ENCODE measurements at regions not wholly inside any gene's neighbourhood (a gene's known extent, or its start where the extent isn't known, plus 50 kb on each side); places are given as distances from the start of the nearest gene placed in this dataset.
"Not testable (repeated sequence)": the region's sequence is repeated elsewhere in the genome, so short reads cannot be mapped to it uniquely, and the experiment has no call there.

DNA sequence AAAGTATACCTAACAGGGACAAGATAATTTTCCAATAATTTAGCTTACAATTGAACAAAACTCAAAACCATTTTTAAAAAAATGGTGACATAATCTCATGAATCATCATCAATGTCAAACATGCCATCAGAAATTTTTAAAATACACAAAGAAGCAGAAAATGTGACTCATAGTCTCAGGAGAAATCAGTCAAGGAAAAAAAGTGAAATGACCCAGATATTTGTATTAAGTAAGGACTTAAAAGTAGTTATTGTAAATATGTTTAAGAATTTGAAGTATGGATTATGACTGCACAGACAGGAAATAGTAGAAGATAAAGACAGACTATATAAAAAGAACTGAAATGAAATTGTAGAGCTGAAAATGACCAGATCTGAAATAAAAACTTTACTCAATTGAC is 473.9 kb upstream of the SYT4 start:
- FAIRE-seq = no peak

DNA sequence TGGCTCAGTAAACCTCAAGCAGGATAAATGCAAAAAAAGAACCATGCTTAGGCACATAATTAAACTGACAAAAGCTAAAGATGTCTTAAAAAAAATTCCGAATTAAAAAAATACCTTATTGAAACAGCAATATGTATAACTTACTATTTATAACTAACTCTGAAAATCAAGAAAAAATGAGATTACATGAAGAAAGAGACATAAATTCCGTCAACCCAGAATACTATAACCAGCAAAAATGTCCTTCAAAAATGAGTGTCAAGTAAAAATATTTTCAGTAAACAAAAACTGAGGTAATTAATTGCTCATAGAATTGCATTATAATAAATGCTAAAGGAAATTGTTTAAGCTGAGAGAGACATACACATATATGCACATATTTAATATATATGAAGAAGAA is 474.5 kb upstream of the SYT4 start:
- FAIRE-seq = no peak

DNA sequence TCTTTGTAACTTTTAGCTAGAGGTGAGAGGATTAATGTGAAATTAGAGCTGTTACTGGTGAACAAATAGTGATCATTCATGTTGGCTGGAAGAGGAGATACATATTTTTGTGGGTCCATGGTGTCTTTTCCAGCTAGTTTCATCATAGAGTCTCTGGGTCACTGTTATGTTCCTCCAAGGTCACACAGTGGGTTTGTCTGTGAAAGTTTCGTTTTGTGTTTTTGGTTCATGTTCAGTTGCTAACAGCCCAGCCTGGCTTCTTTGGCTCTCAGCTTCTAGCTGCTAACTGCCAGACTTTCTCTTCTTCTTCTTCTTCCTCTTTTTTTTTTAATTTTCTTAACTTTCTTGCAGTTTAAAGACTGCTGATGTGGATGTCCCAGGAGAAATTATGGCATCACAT is 480.0 kb upstream of the SYT4 start:
- no peak for FAIRE-seq

DNA sequence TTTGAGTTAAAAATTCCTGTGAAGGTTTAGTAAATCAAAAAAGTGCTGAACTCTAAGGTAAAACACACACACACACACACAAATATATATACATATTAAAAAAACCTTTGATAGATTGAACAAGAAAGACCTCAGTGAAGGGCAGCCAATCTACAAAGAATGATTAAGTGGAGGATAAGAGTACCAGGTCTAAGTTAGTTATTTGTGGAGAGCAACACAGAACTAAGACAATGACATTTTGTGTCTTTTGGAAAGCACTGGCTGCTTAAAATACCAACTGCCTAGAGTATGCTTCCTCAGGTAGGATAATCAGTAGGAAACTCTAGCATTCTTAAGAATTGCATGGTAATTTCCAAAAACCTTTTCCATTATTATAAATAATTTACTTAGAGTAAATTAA is 481.4 kb upstream of the SYT4 start:
- FAIRE-seq = no peak

DNA sequence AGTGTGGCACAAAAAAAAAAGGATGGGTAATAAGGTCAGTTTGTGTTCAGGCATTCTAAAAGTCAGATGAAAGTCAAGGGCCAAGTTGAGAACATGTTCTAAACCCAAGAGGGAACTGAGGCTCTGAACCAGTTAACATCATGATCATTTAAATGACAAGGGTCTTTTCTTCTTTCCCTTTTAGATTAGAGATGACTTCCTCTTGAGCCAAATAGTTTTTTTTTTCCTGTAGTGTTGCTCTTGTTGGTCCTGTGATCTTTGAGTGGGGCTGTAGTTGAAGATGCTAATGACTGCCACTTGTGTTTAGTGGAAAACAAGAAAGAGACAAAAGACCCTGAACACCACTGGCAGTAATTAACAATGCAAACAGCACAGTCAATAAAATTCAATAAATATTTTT is 482.7 kb upstream of the SYT4 start:
- no peak for FAIRE-seq

DNA sequence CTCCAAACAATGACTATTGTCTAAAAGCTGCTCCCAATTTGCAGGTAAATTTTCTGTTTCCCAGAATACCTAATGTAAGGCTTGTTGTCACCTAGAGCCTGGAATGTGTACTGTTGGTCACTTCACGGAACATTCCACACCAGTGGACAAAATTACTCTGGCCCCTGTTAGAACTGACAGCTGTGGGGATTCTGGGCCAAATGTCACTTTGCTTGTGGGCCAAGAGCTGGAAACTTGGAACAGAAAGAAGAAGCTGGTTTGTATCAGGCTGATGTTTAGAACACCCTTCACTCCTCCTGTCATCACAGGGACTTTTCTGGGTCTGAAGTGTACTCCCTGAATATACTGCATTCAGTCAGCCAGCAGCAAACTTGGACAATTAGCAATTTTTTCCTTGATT is 495.6 kb upstream of the SYT4 start:
- no peak for FAIRE-seq

DNA sequence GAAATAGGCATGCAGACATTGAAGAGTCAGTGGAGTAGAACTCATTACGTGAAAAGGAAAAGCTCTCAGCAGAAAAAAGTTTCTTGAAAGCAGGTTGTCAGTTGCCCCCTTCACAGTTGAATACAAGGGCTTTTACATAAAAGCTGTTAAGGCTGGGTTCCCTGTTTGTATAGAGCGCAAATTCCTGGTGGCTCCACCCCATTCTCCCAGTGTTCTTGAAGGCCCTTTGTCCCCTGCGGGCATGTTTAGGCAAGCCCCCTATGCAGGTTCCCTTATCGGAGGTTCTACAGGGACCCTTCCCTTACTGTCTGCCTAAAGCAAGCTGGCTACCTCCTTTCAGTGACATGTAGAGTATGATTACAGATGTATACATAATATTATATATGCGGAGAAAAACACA is 497.2 kb upstream of the SYT4 start:
- FAIRE-seq = no peak

DNA sequence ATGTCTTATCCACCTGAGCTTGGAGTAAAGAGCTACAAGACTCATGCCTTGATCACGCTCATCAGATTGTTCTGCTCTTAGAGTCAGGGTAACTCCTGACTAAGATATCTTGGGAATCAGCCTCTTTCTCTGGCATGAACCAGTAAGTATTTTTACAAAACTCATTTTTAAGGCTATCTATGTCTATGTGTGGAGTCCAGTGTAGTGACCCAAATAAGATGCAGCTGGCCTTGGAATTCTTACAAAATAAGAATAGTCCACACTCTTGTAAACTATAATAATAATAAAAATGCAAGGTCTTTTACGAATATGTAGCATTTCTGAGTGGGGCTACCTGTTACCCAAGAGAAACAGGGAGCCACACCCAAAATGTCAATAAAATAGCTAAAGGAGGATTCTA is 498.3 kb upstream of the SYT4 start:
- no peak for FAIRE-seq

DNA sequence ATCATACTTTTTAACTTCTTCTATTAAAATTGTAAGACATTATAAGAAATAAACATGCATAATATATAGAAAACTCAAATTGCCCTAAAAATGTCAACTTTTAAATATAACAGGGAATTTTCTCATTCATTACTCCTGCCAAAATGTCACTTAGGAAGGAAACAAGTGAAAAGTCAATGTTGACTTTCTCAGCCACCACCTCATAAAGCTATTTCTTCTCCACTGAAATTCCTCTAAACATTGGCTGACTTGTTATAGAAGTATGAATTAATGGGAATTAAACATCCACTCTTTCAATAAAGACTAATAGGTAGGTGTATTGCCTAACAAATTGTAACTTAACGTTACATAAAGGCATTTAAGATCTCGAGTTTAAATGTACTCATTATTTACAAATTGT is 499.7 kb upstream of the SYT4 start:
- no peak for FAIRE-seq

DNA sequence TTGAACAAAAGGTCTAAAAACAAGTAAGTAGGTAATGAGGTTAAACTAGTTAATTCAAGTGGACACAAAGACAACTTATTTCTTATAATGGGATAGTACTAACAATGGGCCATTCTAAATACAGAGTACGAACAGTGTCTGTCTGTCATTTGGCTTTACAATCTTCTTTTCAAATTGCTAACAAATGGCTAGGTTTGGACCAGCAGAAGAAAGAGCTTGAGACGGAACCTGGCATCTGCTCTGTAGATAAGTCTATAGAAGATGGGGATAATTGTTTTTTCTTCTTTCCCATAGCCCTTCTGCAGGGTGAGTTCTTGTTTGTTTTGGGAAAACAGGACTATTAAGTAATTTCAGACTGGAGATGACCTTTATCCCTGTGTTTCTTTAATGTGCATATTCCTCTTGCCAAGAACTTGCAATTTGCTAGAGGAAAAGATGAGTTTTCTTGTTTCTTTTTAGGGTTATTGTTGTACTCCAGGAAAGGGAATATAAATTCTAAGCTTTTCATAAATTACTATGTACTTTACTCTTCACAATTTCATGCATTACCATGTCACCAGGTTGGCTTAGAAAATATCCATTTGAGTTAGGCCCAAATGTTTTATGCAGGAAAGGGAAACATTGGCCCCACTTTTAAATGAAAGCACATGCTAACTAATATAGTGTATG is 500.5 kb upstream of the SYT4 start:
- FAIRE-seq = no peak

DNA sequence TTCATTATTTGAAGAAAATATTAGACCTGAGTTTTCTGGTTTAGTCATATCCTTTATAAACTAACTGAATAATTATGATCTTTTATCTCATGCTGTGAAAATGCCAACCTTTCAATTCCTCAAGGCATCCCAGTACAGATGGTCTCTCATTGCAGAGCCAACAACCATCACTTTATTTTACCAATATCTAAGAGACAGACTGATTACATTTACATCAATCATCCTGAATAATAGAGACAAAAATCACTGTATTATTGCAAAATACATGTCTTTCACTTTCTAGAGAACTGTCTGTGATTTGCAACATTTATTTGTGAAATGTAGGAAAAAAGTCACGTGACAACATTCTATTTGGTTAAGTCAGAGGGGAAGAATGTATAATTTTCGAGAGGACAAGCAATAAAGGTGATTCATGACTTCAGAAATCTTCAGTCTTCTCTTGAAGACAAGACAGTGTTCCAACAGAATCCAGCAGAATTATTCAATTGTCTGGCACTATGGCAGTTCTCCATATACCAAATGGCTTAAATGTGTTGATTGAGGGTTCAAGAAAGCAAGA is 503.6 kb upstream of the SYT4 start:
- no peak for FAIRE-seq

DNA sequence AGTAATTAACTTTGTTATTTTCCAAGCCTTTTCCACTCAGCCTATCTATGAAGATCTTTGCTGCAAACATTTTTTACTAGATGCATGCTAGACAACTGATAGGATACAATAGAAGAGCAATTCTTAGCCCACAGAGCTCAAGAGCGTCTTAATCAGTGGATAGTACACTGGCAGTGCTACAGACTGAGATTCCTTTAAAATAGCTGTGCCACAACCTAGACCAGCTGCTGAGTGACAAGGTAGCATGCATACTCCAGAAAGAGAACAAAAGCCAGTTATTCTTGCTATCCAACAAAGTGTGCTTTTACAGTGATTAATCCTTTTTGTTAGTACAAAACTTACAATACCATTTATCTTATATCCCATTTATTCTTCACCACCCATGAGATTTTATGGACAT is 507.9 kb upstream of the SYT4 start:
- no peak for FAIRE-seq

DNA sequence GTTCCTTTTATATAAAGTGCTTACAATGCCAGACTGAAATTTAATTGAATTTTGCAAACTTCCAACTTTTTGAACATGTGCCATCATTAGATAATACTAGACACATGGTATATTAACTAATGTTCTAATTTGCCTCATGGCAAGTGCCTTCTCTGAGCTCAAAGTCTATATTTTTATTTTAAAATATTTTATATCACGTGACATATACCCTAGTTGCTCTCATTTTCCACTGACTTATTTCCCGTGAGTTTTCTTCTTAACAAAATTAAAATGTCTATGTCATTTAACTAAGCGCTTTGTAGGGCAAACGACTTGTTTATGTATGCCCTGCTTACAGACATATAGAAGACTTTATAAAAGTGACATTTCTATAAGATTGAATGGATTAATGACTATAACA is 509.6 kb upstream of the SYT4 start:
- FAIRE-seq = no peak

DNA sequence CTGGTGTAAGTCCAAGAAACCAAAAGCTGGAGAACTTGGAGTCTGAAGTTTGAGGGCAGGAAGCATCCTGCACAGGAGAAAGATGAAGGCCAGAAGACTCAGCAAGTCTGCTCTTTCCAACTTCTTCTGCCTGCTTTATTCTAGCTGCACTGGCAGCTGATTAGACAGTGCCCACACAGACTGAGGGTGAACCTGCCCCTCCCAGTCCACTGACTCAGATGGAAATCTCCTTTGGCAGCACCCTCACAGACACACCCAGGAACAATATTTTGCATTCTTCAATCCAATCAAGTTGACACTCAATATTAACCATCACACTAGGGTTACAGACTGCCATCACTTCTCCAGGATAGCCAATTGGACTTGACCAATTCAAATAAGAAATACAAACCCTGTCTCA is 510.4 kb upstream of the SYT4 start:
- not testable (repeated sequence) for FAIRE-seq

DNA sequence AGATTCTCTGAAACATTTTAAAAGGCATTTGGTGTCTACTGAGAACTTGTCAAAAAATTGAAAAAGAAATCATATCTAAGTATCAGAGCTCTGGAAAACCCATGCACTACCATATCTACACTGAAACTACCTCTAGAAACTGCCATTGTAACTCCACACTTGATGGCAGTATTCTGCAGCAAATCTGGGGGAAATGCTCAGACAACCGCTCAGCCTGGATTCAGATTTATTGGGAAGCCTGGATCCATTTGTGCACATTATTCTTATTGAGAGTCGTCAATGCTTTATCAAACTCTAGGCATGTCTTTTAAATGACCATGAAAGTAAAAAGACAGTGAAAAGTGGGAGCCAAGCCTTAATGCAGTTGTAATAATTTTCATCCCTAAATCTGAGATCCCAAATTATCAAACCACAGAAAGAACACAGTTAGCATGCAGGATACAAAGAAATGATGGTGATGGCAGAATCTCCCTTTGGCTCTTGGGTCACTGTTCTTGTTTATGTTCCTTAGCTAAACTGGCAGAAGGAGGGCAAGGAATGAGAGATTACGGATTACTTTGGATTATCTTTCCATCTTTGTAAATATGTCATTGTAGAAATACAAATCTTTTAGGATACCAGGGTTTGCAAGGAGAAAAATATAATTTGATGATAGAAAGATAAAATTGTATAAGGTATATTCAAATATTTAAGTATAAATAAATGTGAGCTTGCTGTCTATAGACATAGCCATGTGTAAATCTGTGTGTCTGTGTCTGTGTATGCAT is 512.1 kb upstream of the SYT4 start:
- no peak for FAIRE-seq

DNA sequence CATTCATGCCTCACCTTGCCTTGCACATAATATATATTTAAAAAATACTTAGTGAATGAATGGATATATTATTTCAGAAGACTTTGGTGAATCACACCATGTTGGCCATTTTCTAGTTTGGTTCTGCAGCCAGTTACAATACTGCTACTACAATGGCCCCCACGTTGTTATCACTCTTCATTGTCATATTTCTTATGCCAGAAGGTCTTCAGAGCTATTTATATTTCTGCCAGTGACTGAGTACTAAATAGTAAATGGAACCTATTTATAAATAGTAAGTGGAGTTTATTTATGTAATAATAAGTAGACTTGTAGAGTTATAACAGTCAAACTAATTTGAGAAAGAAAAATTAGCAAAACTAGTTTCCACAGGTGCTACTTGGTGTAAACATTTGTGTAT is 516.6 kb upstream of the SYT4 start:
- FAIRE-seq = no peak

DNA sequence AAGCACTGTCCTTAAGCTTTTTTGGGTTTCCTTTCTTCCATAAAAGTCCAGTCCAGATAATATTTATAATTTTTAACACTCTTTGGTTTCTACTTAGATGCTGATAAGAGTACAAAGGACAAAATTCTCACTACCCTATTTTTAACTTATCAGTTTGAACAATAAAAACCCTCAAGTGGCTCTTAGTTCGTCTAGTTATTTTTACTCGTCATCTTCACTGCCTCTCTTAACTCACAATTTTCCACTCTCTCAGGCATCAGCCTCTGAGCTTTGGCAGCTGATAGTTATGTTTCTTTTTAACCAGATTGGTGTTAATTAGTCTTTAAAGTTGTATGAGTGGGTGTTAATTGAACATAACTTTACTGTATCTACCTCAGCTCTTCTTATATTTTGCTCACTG is 517.1 kb upstream of the SYT4 start:
- FAIRE-seq = no peak

DNA sequence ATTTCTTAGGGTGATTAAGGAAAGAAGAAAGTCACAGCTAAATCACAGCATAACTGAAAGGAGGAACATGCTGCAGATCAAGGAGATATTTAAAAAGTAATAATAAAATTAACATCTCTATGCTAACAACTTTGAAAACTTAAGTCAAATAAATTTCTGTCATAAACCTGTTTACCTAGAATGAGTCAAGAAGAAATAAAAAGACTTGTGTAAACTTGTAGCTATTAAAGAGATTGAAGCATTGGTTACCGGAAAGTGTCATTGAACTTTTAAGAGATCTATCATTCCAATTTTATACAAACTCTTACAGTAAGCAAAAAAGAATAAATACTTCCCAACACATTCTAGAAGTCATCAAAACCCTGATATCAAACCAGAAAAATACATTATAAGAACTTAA is 520.1 kb upstream of the SYT4 start:
- FAIRE-seq = no peak

DNA sequence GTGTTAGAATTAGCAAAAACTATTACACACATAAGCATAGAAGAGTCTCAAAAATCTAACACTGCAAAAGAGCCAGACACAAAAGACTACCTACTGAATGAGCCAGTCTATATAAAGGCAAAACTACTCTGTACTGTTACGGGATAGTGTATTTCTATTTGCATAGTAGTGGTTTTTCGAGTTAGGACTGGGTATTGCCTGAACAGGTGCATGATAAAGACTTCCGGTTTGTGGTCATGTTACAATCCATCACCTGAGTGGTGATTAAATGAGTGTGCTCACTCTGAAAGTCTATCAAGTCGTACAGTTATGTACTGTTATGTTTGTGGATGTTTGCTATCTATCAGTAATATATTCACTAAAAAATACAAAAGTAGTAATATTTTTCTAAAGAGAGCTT is 523.3 kb upstream of the SYT4 start:
- no peak for FAIRE-seq

DNA sequence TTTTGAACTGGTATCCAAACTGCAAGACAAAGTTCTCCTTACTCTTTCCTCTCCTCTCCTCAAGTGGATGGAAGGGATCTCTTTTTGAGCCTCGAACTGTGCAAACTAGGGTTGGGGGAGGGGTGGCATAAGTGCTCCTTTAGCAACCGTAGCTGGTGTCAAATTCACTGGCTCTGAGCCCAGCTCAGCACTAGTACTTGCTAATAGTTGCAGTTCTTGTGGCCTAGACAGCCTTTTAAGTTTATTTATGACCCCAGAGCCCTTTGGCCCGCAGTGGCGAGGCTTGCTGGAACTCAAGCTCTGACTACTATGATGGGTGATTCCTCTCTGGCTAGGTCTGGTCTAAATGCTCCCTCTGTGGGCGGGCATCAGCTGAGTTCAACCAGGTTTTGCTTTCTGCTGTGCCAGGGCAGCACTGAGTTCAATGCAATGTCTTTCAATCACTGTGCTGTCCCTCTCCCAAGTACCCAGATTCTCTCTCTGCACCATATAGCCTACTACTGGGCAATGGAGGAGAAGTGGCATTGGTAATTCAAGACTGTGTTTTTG is 528.4 kb upstream of the SYT4 start:
- no peak for FAIRE-seq

DNA sequence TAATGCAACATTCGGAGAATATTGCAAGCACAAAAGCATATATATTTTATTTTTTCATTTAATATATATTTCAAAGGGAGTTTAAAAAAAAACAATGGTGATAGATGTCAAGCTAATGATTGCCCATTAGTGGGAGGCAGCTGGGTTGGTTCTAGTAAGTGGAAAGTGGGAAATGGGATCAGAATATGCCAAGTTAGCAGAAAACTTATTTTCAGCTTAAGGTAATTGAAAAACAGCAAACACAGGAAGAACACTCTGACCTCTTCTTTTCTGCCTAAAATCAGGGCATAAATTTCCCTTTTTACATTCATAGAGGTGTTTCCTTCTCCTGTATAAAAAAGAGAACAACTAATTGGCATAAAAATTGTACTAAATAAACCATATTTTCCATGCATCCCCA is 535.3 kb upstream of the SYT4 start:
- no peak for FAIRE-seq

DNA sequence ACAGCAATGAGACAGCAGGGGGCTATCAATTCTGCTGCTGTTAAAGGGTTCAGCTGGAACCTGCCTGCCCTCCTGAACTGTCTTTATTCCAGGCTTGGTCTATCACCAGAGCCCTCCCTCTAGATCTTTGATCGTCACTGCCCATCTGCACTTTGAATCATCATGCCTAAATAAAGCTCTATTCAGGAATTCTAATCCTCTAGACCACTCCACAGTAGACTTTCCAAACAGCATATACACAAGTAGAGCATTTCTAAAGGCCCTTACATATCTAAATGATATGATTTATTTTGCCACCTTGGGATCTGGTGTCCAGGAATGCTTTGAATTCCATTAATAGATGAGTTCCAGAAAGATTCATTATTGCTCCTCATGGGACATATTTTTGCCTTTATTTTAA is 542.1 kb upstream of the SYT4 start:
- FAIRE-seq = no peak

DNA sequence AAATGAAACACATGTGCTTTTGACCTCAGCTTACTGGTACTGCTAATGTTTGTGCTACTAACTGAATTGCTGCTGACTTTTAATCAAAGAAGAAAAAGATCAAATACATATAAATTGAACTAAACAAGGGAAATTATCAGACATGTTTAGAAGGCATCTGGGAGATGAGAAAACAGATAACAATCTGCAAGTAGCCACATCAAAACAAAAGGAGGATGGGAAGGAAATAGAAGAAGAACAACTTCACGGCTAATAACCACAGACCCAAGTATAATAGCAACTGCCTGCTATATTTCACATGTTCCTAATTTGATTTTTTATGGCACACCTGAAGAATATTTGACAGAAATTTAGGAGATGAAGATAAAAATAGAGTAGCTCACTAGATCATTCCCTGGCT is 542.6 kb upstream of the SYT4 start:
- FAIRE-seq = no peak

DNA sequence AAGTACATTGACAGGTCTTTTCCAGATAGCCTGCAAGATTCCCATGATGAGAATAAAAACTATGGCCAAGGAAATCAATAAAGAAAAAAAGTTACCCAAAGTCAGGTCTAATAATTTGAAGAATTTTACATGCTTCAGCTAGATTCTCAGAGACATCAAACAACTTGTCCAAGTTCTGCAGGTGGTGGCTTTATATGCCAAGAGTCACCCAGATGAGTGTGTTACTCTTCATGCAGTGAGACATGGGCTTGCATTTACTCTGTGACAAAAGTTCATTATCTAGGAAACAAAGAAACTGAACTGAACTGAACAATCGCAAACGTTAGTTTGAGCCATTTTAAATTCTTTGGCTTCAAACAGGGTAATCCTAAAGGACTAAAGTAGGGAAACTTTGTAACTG is 548.5 kb upstream of the SYT4 start:
- no peak for FAIRE-seq
